Stomach (tissue), 4 donors: ENCODE measurements at regions not wholly inside any gene's neighbourhood (a gene's known extent, or its start where the extent isn't known, plus 50 kb on each side); places are given as distances from the start of the nearest gene placed in this dataset.

ENCODE experiments used
- EP300 ChIP-seq: sonication (generic); formaldehyde crosslinking; IDR thresholded peaks from one replicate; pipeline ENCODE4 v1.6.1; 2017; ENCODE audit warnings: antibody characterized with exemption
- POLR2AphosphoS5 ChIP-seq, 3 donors: sonication (generic); formaldehyde crosslinking; IDR thresholded peaks; one replicate each; pipeline ENCODE4 v1.6.1; 2016; ENCODE audit warnings: antibody characterized with exemption in 3 of 3
- TF ChIP-seq, protein P1 (sequence below), 7 experiments: fragments of 450-650 bp in 4 of 7; fragments of 200-600 bp in 3 of 7; sonication (generic) in 3 of 7; IDR thresholded peaks; one replicate each; pipeline ENCODE4 v1.5.1; 2016 to 2019; ENCODE audit warnings: antibody characterized with exemption in 7 of 7, control low read depth in 2 of 7, mild to moderate bottlenecking in 1 of 7

DNA sequence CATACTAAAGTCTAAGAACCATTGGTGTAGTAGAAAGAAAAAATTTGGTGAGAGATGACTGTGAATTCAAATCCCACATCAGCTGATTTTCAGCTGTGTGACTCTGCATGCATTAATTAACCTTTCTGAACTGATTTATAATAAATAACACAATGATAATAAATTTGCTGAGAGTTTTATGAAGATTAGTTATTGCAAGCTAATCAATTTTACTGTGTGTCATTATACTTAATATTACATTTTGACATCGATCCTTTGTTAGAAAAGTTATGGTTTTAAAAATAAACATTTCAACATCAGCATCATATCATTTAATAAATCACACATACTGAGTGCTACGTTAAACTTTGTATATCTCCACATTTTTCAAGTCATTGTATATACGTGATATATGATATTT is 599.7 kb upstream of the MMS22L start:
- TF ChIP-seq POLR2AphosphoS5 (IDR thresholded peaks at IDR 0.05) = no peak
- TF ChIP-seq EP300 = no peak
- TF ChIP-seq, protein P1, sequence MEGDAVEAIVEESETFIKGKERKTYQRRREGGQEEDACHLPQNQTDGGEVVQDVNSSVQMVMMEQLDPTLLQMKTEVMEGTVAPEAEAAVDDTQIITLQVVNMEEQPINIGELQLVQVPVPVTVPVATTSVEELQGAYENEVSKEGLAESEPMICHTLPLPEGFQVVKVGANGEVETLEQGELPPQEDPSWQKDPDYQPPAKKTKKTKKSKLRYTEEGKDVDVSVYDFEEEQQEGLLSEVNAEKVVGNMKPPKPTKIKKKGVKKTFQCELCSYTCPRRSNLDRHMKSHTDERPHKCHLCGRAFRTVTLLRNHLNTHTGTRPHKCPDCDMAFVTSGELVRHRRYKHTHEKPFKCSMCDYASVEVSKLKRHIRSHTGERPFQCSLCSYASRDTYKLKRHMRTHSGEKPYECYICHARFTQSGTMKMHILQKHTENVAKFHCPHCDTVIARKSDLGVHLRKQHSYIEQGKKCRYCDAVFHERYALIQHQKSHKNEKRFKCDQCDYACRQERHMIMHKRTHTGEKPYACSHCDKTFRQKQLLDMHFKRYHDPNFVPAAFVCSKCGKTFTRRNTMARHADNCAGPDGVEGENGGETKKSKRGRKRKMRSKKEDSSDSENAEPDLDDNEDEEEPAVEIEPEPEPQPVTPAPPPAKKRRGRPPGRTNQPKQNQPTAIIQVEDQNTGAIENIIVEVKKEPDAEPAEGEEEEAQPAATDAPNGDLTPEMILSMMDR (IDR thresholded peaks at IDR 0.05) = no peak
